NCI-H82 treated with DMSO at 0.1 percent for 48 hours (cell line): ENCODE measurements at regions not wholly inside any gene's neighbourhood (a gene's known extent, or its start where the extent isn't known, plus 50 kb on each side); places are given as distances from the start of the nearest gene placed in this dataset.
"Not testable (repeated sequence)": the region's sequence is repeated elsewhere in the genome, so short reads cannot be mapped to it uniquely, and the experiment has no call there.

Source experiments
- DNase-seq: peaks from one replicate; lab custom pipeline; 2025; ENCODE audit not compliant: unreplicated experiment; lab: John Stamatoyannopoulos, UW

DNA sequence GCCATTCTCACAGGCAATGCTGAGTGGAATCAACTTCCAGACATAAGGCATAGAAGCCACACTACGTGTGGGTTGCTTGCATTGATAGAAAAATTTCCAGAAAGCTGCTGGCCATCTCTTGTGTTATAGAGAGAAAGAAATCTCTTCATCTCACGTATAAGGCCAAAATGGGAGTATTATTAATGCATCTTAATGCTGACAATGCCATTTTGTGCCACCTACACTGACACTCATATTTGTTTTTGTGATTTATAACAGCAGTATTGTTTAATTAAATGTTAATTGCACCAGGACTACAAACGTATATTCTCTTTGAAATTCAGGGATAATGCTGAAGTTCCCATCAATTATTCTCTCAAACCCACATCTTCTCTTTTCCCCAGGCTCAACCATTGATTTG, 56.1 kb upstream of the TMEM132D start:
- no peak for DNase-seq

DNA sequence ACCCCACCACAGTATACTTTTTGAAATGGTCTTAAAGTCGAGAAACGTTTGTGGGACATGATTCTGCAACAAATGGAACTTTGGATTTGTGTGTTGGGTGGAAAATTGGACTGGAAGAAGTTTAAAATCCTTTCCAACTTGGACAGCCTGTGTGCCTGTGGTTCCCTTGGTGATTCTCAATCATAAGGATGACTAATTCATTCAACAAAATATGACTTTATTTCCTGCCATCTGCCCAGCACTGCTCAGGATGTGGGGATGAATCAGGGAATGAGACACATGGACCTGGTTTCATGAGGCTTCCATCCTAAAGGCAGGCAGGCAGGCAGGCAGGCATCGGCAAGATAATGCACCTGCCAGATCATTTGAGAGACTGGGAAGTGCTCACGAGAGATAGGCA, 57.3 kb upstream of the TMEM132D start:
- no peak for DNase-seq

DNA sequence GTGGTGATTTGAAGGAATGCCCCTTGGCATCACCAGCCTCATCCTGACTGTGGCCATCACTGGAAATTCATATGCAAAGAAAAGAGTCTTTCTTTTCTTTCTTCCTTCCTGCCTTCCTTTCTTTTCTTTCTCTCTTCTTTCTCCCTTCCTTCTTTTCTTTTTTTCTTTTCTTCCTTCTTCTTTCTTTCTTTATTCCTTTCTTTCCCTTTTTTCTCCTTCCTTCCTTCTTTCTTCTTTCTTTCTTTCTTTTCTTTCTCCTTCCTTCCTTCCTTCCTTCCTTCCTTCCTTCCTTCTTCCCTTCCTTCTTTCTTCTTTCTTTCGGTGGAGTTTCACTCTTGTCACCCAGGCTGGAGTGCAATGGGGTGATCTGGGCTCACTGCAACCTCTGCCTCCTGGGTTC, 58.0 kb upstream of the TMEM132D start:
- DNase-seq: no peak

DNA sequence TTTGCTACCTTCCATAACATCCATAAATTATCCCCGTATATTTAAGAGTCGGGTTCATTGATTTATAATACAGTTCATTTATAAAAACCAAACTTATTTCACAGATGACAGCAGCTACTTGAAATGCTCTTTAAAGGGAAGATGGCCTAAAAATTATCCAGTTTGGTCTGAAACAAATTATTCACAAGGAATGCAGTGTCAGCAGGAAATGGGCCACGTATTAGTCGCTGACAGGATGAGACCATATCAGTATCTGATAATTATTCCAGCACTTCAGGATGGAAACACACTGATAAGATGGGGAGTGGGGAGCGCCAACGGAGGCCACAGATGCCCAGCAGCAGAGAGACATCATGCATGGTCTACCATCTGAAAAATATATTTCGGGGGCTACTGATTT, 60.5 kb upstream of the TMEM132D start:
- no peak for DNase-seq

DNA sequence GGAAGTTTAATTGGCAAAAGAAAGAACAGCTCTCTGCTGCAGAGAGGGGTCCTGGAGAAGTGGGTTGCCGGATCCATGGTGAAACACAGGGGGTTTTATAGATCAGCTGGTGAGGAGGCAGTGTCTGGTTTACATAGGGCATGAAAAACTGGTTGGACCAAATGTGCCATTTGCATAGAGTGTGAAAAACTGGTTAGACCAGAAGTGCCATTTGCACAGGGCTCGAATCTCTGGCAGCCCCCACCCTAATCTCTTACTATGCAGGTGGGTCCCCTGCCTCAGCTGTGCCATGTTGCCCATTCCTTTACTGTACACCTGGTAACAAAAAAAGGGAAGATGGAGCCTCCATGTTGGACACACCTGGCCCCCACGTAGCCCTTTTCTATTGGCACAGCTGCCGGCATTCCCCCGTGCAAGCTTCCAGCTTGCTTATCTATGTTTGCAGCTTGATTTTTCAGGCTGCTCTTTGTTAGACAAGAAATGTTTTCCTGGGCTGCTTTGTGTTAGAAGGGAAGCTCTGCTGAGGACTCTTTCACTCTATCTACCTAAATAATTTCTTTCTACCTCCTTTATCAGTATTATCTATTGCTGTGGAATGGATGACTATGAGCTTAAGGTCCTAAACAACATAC, 61.1 kb upstream of the TMEM132D start:
- no peak for DNase-seq

DNA sequence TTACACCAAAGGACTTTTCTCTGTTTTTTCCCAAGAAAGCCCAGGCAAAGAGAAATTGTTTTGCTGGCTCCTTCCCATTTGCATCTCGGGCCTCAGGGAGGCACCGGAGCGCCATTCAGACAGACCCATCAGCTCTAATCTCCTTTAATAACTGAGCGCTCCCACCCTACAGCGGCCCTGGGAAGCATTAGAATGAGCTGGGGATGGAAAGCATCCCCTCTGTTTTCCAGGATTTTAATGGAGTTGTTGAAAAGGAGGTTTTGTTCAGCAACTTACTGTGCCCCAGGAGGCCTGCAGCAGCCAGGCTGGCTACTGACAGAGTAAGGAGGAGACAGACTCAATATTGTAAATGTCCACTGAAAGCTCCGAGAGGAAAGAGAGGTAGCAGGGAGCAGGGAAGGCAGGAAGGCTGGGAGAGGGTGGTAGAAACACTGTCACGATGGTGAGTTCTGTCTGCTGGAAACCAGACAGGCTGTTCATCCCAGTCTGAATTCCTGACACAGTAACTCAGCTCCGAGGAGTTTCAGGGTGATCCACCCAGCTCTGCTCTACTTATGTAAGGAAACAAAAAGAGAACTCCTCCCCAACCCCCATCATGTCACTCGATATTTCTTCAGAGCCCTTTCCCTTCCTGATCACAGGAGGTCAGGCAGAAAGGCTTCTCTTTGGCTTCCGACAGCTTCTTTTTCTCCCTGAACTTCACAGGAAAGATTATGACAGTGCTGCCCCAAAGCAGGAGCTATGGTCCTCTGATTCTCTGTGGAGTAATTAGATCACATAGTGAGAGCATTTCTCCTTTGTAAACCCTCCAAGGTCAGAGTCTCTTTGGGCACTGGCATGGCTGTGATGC, 62.5 kb upstream of the TMEM132D start:
- no peak for DNase-seq

- DNase-seq: no peak
Measured at GRCh38 chr12:129971721-129972120, 67.9 kb upstream of the TMEM132D start.

- DNase-seq: no peak
Measured at GRCh38 chr12:129973236-129973961, 69.6 kb upstream of the TMEM132D start.

DNA sequence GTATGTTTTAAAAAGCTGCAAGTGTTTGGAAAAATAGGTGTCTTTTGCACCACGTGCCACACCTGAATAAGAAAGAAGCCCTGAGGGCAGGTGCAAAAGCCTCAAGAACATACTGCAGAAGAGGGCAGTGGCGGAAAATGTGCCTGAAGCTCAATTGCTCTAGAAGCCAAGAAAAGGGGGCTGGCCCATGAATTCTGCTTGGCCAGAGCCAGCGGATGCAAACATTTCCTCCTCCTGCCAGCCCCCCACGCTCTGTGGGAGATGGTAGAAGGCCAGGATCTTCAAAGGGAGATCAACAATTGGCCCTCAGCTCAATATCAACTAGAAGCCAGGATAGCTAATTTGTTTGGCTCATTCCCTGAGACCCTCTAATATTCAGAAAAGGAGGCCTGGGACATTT, 80.3 kb upstream of the TMEM132D start:
- no peak for DNase-seq

DNA sequence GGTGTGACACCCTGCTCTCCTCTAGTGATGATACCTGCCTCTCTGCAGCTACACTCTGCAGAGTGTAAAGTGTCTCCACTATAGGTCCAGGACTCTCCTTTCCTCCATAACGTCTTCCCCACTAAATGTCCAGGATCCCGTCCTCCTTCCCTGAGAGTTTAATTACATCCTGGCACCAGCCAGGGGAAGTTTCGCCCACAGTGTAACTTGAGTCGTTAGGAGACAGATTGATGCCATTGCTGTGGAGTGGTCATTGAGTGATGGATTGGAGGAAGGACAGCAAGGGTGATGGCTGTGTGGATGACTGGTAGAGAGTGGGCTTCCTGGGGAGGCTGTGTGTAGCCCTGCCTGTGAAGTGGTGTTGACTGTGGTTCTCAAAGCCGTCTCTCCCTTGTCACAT, 84.0 kb upstream of the TMEM132D start:
- DNase-seq: no peak

DNA sequence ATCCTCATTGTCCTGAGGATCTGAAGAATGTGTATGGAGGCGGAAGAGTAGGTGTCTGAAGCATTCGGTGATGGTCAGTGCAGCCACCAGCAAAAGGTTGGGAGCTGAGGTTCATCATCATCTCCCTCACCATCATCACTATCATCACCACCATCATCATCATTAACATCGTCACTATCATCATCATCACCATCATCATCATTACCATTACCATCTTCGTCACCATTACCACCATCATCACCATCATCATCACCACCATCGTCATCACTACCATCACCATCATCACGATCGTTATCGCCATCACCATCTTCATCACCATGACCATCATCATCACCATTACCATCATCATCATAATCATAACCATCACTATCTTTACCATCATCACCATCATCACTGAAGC, 90.8 kb upstream of the TMEM132D start:
- no peak for DNase-seq

DNA sequence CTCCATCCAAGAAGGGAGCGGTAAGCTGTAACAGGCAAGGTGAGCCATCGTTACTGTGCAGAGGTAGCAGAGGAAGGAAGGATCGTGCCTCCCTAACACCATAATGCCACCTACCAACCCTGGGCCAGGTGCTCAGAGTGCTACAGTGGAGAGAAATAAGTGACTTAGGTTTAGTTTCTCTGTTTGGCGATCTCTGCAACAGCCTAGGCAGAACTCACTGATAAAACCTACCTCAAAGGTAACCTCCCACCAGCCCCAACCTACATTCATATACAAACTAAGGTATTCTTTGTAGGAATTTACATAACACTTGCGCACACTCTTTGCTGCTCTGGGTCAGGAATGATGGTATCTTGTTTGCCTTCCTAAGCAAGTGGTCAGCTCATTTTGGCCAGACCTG, 93.4 kb upstream of the TMEM132D start:
- no peak for DNase-seq

DNA sequence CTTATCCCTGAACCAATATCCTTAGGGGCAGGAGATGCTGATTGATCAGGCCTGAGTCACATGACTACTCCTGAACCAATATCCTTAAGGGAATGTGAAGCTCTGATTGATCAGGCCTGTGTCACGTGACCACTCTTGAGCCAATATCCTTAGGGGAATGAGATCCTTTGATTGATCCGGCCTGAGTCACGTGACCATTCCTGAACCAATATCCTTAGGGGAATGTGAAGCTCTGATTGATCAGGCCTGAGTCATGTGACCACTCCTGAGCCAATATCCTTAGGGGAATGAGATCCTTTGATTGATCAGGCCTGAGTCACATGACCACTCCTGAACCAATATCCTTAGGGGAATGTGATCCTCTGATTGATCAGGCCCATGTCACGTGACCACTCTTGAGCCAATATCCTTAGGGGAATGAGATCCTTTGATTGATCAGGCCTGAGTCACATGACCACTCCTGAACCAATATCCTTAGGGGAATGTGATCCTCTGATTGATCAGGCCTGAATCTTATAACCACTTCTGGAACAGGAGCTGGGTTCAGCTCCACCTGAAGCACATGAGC, 100.6 kb upstream of the TMEM132D start:
- DNase-seq: not testable (repeated sequence)

- DNase-seq: no peak
Measured at GRCh38 chr12:130007771-130008170, 103.9 kb upstream of the TMEM132D start.

DNA sequence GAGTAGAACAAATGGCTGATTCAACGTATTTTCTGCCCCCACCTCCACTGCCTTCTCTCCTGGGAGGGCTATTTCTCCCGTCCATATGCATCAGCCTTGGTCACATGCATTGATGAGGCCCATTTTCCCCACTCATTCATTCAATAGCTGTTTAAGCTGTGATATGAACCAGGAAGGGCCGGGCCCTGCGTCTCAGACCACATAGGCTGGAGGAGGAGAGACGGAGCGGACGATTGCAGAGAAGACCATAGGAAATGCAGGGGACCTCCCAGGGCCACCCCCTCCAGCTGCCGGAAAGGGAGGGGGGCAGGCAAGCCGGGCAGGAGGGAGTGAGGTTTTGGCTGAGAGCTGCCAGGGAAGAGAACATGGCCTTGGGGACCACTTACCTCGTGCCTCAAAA, 104.4 kb upstream of the TMEM132D start:
- DNase-seq: no peak

GRCh38 chr12:130009961-130010360, 106.1 kb upstream of the TMEM132D start:
- no peak for DNase-seq

- DNase-seq: no peak
Measured at GRCh38 chr12:130011611-130012385, 108.0 kb upstream of the TMEM132D start.

GRCh38 chr12:130013771-130014484, 110.1 kb upstream of the TMEM132D start:
- peak; percentile 21 for DNase-seq

GRCh38 chr12:130014485-130014807, 110.6 kb upstream of the TMEM132D start:
- DNase-seq: no peak

DNA sequence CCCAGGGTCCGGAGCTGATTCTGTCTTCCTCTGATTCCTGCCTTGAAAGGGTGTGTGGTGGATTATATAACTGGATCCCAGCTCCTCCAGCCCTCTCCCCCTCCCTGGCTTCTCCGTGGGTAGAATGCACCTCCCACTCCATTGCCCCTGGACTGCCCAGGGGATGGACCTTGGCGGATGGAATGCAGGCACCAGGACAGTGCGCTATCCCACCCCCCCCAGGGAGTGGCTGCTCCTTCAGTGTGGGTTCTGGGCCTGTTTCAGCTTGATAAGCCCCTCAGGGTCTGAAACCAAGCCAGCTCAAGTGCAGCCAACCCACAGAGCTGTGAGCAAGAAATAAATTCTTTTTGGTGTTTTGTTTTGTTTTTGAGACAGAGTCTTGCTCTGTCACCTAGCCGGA, 112.4 kb upstream of the TMEM132D start:
- DNase-seq: no peak
